ENCODE measurements at regions not wholly inside any gene's neighbourhood (a gene's known extent, or its start where the extent isn't known, plus 50 kb on each side); places are given as distances from the start of the nearest gene placed in this dataset.

- Histone ChIP-seq H3K27ac (ENCODE audit: low read length) (no peak overlapping the region), H3K9me2 (replicated peaks; ENCODE audit: insufficient read depth, low read length) (no peaks in the 10 kb centered on the region), H3K4me2 (ENCODE audit: low read depth, low read length) (no peak overlapping the region), H3K9ac (ENCODE audit: low read length) (no peak overlapping the region), H4K20me1 (ENCODE audit: insufficient read depth, low read length) (no peaks in the 10 kb centered on the region), H3K27me3 (replicated peaks; ENCODE audit: insufficient read depth, low read length) (no peaks in the 10 kb centered on the region), H3K79me2 (ENCODE audit: low read length) (no peaks in the 10 kb centered on the region), H3K36me3 (replicated peaks; ENCODE audit: insufficient read depth, low read length) (no peaks in the 10 kb centered on the region), H3F3A (ENCODE audit: insufficient read depth, low read length) (no peaks in the 10 kb centered on the region), H2AFZ (ENCODE audit: low read length) (no peak overlapping the region), H3K4me3 (ENCODE audit: low read length) (no peak overlapping the region), H3K9me3 (replicated peaks; ENCODE audit: insufficient read depth, low read length) (no peaks in the 10 kb centered on the region), H3K4me1 (ENCODE audit: low read length) (no peaks in the 10 kb centered on the region)
- TF ChIP-seq EZH2phosphoT487 (IDR thresholded peaks at IDR 0.05; ENCODE audit: low read length) (no peak), CTCF (IDR thresholded peaks at IDR 0.05; ENCODE audit: low read length) (no peak), EZH2 (optimal IDR thresholded peaks at IDR 0.05; ENCODE audit: low read depth, low read length) (no peak)
- DNase-seq: no peak
Measured at GRCh38 chr7:92953657-92954056, 117.3 kb upstream of the CDK6 start.

GRCh38 chr7:92949748-92950147, 113.4 kb upstream of the CDK6 start:
- Histone ChIP-seq H3K4me2 (ENCODE audit: low read depth, low read length) (no peak overlapping the region), H3K36me3 (replicated peaks; ENCODE audit: insufficient read depth, low read length) (no peaks in the 10 kb centered on the region), H3K9me3 (replicated peaks; ENCODE audit: insufficient read depth, low read length) (no peaks in the 10 kb centered on the region), H3K9me2 (replicated peaks; ENCODE audit: insufficient read depth, low read length) (no peaks in the 10 kb centered on the region), H3F3A (ENCODE audit: insufficient read depth, low read length) (no peaks in the 10 kb centered on the region), H3K4me1 (ENCODE audit: low read length) (no peaks in the 10 kb centered on the region), H3K27me3 (replicated peaks; ENCODE audit: insufficient read depth, low read length) (no peaks in the 10 kb centered on the region), H3K27ac (ENCODE audit: low read length) (no peak overlapping the region), H2AFZ (ENCODE audit: low read length) (no peak overlapping the region), H3K79me2 (ENCODE audit: low read length) (no peaks in the 10 kb centered on the region), H3K9ac (ENCODE audit: low read length) (no peak overlapping the region), H3K4me3 (ENCODE audit: low read length) (no peak overlapping the region), H4K20me1 (ENCODE audit: insufficient read depth, low read length) (no peaks in the 10 kb centered on the region)
- DNase-seq: no peak
- no peak for TF ChIP-seq EZH2 (optimal IDR thresholded peaks at IDR 0.05; ENCODE audit: low read depth, low read length)
- TF ChIP-seq EZH2phosphoT487 (IDR thresholded peaks at IDR 0.05; ENCODE audit: low read length): no peak
- TF ChIP-seq CTCF (IDR thresholded peaks at IDR 0.05; ENCODE audit: low read length): no peak

- Histone ChIP-seq H3K27me3 (replicated peaks; ENCODE audit: insufficient read depth, low read length) (no peaks in the 10 kb centered on the region), H3K27ac (ENCODE audit: low read length) (no peak overlapping the region), H3K9me3 (replicated peaks; ENCODE audit: insufficient read depth, low read length) (no peaks in the 10 kb centered on the region), H3F3A (ENCODE audit: insufficient read depth, low read length) (no peaks in the 10 kb centered on the region), H2AFZ (ENCODE audit: low read length) (no peak overlapping the region), H4K20me1 (ENCODE audit: insufficient read depth, low read length) (no peaks in the 10 kb centered on the region), H3K79me2 (ENCODE audit: low read length) (no peaks in the 10 kb centered on the region), H3K4me2 (ENCODE audit: low read depth, low read length) (no peak overlapping the region), H3K4me3 (ENCODE audit: low read length) (no peak overlapping the region), H3K9ac (ENCODE audit: low read length) (no peak overlapping the region), H3K9me2 (replicated peaks; ENCODE audit: insufficient read depth, low read length) (no peaks in the 10 kb centered on the region), H3K4me1 (ENCODE audit: low read length) (no peaks in the 10 kb centered on the region), H3K36me3 (replicated peaks; ENCODE audit: insufficient read depth, low read length) (no peaks in the 10 kb centered on the region)
- DNase-seq: no peak
- TF ChIP-seq EZH2phosphoT487 (IDR thresholded peaks at IDR 0.05; ENCODE audit: low read length) (no peak), CTCF (IDR thresholded peaks at IDR 0.05; ENCODE audit: low read length) (no peak), EZH2 (optimal IDR thresholded peaks at IDR 0.05; ENCODE audit: low read depth, low read length) (no peak)
Measured at GRCh38 chr7:92945840-92946239, 109.5 kb upstream of the CDK6 start.

Data from MM.1S (cell line).